ENCODE measurements at regions not wholly inside any gene's neighbourhood (a gene's known extent, or its start where the extent isn't known, plus 50 kb on each side); places are given as distances from the start of the nearest gene placed in this dataset.

DNA sequence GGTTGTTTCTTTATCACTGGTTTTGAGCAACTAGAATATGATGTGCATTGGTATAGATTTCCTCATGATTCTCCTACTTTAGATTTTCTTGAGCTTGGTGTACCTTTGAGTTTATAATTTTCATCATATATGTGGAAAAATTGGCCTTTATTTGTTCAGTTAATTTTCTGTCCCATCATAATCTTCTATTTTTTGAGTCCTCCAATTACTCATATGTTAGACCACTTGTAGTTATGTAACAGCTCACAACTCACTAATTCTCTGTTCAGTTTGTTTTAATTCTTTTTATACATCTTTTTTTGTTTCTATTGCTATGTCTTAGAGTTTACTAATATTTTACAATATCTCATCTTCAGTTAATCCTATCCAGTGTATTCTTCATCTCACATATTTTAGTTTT is 81.3 kb upstream of the LAMA2 start:
- no peak overlapping the region for H3K4me3 ChIP-seq (ENCODE audit: low read length)
- H3K79me2 ChIP-seq (ENCODE audit: low read length) = no peaks in the 10 kb centered on the region
- no peaks in the 10 kb centered on the region for H3K36me3 ChIP-seq (ENCODE audit: insufficient read depth, low read length)
- no peaks in the 10 kb centered on the region for H4K20me1 ChIP-seq (ENCODE audit: insufficient read depth, low read depth, low read length)
- H3K9me3 ChIP-seq (ENCODE audit: low read length) = peaks cover 4% of the 10 kb centered on the region; the same call in 1 of the 2 replicates
- no peaks in the 10 kb centered on the region for H3K4me1 ChIP-seq (ENCODE audit: low read length)
- H3K4me2 ChIP-seq (ENCODE audit: low read depth, low read length, poor library complexity, severe bottlenecking) = no peak overlapping the region
- H3K9ac ChIP-seq (ENCODE audit: low read length) = no peak overlapping the region
- DNase-seq = no peak
- H3K27ac ChIP-seq (ENCODE audit: low read length) = no peak overlapping the region
- H3K27me3 ChIP-seq (ENCODE audit: low read length) = no peaks in the 10 kb centered on the region
- no peak overlapping the region for H2AFZ ChIP-seq (ENCODE audit: low read length)
- H3K9me2 ChIP-seq (replicated peaks; ENCODE audit: insufficient read depth, low read length) = no peaks in the 10 kb centered on the region; the same call in 1 of the 2 replicates

DNA sequence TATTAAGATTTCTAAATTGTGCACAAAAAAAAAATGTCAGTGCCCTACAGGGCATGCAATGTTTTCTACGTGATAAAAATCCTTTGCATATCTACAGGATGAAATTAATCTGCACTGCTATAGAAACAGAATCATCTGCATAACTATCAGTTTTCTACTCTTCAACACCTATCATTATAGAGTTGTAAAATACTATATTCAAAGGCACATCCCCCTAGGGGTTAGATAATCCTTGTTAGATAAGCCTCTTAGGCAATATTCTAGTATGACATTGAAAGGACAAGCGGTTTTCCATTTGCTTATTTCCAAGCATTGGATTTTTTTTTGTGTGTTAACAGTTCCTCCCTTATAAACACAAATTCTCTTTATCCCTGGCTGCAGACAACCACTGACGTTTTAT is 98.7 kb upstream of the LAMA2 start:
- H3K79me2 ChIP-seq (ENCODE audit: low read length) = no peaks in the 10 kb centered on the region

DNA sequence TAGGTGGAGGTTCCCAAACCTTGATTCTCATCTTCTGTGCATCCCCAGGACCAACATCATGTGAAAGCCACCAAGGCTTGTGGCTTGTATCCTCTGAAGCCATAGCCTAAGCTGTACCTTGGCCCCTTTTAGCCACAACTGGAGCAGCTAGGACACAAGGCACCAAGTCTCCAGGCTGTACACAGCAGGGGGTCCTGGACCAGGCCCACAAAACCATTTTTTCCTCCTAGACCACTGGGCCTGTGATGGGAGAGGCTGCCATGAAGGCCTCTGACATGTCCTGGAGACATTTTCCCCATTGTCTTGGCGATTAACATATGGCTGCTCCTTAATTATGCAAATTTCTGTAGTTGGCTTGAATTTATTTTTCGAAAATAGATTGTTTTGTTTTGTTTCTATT is 114.8 kb upstream of the LAMA2 start:
- peaks cover 16% of the 10 kb centered on the region for H3K9me3 ChIP-seq (ENCODE audit: low read length)
- H3K27me3 ChIP-seq (ENCODE audit: low read length) = no peaks in the 10 kb centered on the region
- H3K9me2 ChIP-seq (replicated peaks; ENCODE audit: insufficient read depth, low read length) = no peaks in the 10 kb centered on the region
- H3K4me1 ChIP-seq (ENCODE audit: low read length) = no peaks in the 10 kb centered on the region
- H4K20me1 ChIP-seq (ENCODE audit: insufficient read depth, low read depth, low read length) = no peaks in the 10 kb centered on the region
- no peak overlapping the region for H3K9ac ChIP-seq (ENCODE audit: low read length)
- no peaks in the 10 kb centered on the region for H3K36me3 ChIP-seq (ENCODE audit: insufficient read depth, low read length)
- H3K4me2 ChIP-seq (ENCODE audit: low read depth, low read length, poor library complexity, severe bottlenecking) = no peak overlapping the region
- no peak for DNase-seq
- H3K4me3 ChIP-seq (ENCODE audit: low read length) = no peak overlapping the region
- no peaks in the 10 kb centered on the region for H3K79me2 ChIP-seq (ENCODE audit: low read length)
- H3K27ac ChIP-seq (ENCODE audit: low read length) = no peak overlapping the region
- no peak overlapping the region for H2AFZ ChIP-seq (ENCODE audit: low read length)

More for the DNA sequence above, 98.7 kb upstream of the LAMA2 start:
- Histone ChIP-seq H3K9me2 (replicated peaks; ENCODE audit: insufficient read depth, low read length) (no peaks in the 10 kb centered on the region), H3K36me3 (ENCODE audit: insufficient read depth, low read length) (no peaks in the 10 kb centered on the region), H2AFZ (ENCODE audit: low read length) (no peak overlapping the region), H3K4me3 (ENCODE audit: low read length) (no peak overlapping the region), H3K4me1 (ENCODE audit: low read length) (no peaks in the 10 kb centered on the region), H3K27ac (ENCODE audit: low read length) (no peak overlapping the region), H3K9me3 (ENCODE audit: low read length) (peaks cover 5% of the 10 kb centered on the region; the same call in 1 of the 2 replicates), H3K4me2 (ENCODE audit: low read depth, low read length, poor library complexity, severe bottlenecking) (no peak overlapping the region), H3K27me3 (ENCODE audit: low read length) (no peaks in the 10 kb centered on the region), H4K20me1 (ENCODE audit: insufficient read depth, low read depth, low read length) (no peaks in the 10 kb centered on the region), H3K9ac (ENCODE audit: low read length) (no peak overlapping the region)
- no peak for DNase-seq

DNA sequence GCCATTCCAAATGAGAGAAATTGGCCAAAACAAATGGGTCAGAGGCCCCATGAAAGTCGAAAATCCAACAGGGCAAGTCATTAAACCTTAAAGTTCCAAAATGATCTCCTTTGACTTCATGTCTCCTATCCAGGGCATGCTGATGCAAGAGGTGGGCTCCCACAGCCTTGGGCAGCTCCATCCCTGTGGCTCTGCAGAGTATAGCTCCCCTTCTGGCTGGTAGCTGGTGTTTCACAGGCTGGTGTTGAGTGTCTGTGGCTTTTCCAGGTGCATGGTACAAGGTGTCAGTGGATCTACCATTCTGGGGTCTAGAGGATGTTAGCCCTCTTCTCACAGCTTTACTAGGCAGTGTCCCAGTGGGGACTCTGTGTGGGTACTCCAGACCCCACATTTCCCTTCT is 115.2 kb upstream of the LAMA2 start:
- Histone ChIP-seq H3K4me3 (ENCODE audit: low read length) (no peak overlapping the region), H3K4me1 (ENCODE audit: low read length) (no peaks in the 10 kb centered on the region), H4K20me1 (ENCODE audit: insufficient read depth, low read depth, low read length) (no peaks in the 10 kb centered on the region), H3K27me3 (ENCODE audit: low read length) (no peaks in the 10 kb centered on the region), H3K27ac (ENCODE audit: low read length) (no peak overlapping the region), H3K4me2 (ENCODE audit: low read depth, low read length, poor library complexity, severe bottlenecking) (no peak overlapping the region), H3K9me3 (ENCODE audit: low read length) (peaks cover 16% of the 10 kb centered on the region), H2AFZ (ENCODE audit: low read length) (no peak overlapping the region), H3K36me3 (ENCODE audit: insufficient read depth, low read length) (no peaks in the 10 kb centered on the region), H3K9me2 (replicated peaks; ENCODE audit: insufficient read depth, low read length) (no peaks in the 10 kb centered on the region), H3K9ac (ENCODE audit: low read length) (no peak overlapping the region), H3K79me2 (ENCODE audit: low read length) (no peaks in the 10 kb centered on the region)
- DNase-seq = no peak

DNA sequence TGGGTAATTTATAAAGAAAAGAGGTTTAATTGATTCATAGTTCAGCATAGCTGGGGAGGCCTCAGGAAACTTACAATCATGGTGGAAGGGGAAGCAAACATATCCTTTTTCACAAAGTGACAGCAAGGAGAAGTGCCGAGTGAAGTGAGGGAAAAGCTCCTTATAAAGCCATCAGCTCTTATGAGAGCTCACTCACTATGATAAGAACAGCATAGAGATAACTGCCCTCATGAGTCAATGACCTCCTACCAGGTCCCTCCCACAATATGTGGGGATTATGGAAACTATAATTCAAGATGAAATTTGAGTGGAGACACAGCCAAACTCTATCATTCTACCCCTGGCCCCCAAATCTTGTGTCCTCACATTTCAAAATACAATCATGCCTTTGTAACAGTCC is 115.8 kb upstream of the LAMA2 start:
- no peaks in the 10 kb centered on the region for H3K79me2 ChIP-seq (ENCODE audit: low read length)
- H3K4me2 ChIP-seq (ENCODE audit: low read depth, low read length, poor library complexity, severe bottlenecking) = no peak overlapping the region
- H3K9me2 ChIP-seq (replicated peaks; ENCODE audit: insufficient read depth, low read length) = no peaks in the 10 kb centered on the region
- H3K9me3 ChIP-seq (ENCODE audit: low read length) = peaks cover 17% of the 10 kb centered on the region
- no peak overlapping the region for H2AFZ ChIP-seq (ENCODE audit: low read length)
- H3K36me3 ChIP-seq (ENCODE audit: insufficient read depth, low read length) = no peaks in the 10 kb centered on the region
- no peak for DNase-seq
- H4K20me1 ChIP-seq (ENCODE audit: insufficient read depth, low read depth, low read length) = no peaks in the 10 kb centered on the region
- H3K4me1 ChIP-seq (ENCODE audit: low read length) = no peaks in the 10 kb centered on the region
- no peak overlapping the region for H3K9ac ChIP-seq (ENCODE audit: low read length)
- H3K4me3 ChIP-seq (ENCODE audit: low read length) = no peak overlapping the region
- no peak overlapping the region for H3K27ac ChIP-seq (ENCODE audit: low read length)
- no peaks in the 10 kb centered on the region for H3K27me3 ChIP-seq (ENCODE audit: low read length)

DNA sequence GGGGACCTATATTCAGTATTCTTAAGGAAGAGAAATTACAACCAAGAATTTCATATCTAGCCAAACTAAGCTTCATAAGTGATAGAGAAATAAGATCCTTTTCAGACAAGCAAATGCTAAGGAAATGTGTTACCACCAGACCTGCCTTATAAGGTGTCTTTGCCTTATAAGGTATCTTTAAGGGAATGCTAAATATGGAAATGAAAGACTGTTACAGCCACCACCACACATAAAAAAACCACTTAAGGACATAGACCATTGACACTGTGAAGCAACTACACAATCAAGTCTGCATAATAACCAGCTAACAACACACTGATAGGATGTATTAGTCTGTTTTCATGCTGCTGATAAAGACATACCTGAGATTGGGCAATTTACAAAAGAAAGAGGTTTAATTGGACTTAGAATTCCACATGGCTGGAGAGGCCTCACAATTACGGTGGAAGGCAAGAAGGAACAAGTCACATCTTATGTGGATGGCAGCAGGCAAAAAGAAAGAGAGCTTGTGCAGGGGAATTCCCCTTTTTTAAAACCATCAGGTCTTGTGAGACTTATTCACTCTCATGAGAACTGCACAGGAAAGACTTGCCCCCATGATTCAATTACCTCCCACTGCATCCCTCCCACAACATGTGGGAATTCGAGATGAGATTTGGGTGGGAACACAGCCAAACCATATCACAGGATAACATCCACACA is 119.2 kb upstream of the LAMA2 start:
- H3K4me2 ChIP-seq (ENCODE audit: low read depth, low read length, poor library complexity, severe bottlenecking) = no peak overlapping the region
- H3K79me2 ChIP-seq (ENCODE audit: low read length) = no peaks in the 10 kb centered on the region
- no peaks in the 10 kb centered on the region for H3K36me3 ChIP-seq (ENCODE audit: insufficient read depth, low read length)
- no peak overlapping the region for H3K9ac ChIP-seq (ENCODE audit: low read length)
- H3K9me2 ChIP-seq (replicated peaks; ENCODE audit: insufficient read depth, low read length) = no peaks in the 10 kb centered on the region
- no peak overlapping the region for H3K4me3 ChIP-seq (ENCODE audit: low read length)
- no peak overlapping the region for H2AFZ ChIP-seq (ENCODE audit: low read length)
- no peak for DNase-seq
- no peaks in the 10 kb centered on the region for H3K27me3 ChIP-seq (ENCODE audit: low read length)
- H4K20me1 ChIP-seq (ENCODE audit: insufficient read depth, low read depth, low read length) = no peaks in the 10 kb centered on the region
- H3K9me3 ChIP-seq (ENCODE audit: low read length) = peaks cover 15% of the 10 kb centered on the region
- H3K4me1 ChIP-seq (ENCODE audit: low read length) = no peaks in the 10 kb centered on the region
- H3K27ac ChIP-seq (ENCODE audit: low read length) = no peak overlapping the region

DNA sequence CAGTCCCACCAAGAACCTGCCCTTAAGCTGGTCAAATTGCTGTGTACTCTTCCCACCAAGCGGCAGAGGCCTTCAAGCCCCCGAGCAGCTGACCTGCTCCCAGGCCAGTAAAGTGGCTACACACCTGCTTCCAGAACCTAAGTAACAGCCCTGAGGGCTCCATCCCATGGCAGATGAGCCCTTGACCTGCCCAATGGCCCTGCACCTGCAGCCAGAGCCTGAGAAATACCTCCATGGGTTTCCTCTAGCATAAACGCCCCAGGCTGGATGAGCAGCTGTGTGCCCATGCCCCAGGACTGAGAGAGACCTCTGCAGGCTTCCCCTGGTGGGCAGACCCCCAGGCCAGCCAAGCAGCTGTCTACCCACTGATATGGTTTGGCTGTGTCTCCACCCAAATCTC is 123.0 kb upstream of the LAMA2 start:
- no peaks in the 10 kb centered on the region for H3K27me3 ChIP-seq (ENCODE audit: low read length)
- H3K4me3 ChIP-seq (ENCODE audit: low read length) = no peak overlapping the region
- H3K9me2 ChIP-seq (replicated peaks; ENCODE audit: insufficient read depth, low read length) = no peaks in the 10 kb centered on the region
- H3K9me3 ChIP-seq (ENCODE audit: low read length) = peaks cover 11% of the 10 kb centered on the region
- no peak overlapping the region for H3K4me2 ChIP-seq (ENCODE audit: low read depth, low read length, poor library complexity, severe bottlenecking)
- H3K36me3 ChIP-seq (ENCODE audit: insufficient read depth, low read length) = no peaks in the 10 kb centered on the region
- H3K9ac ChIP-seq (ENCODE audit: low read length) = no peak overlapping the region
- no peak overlapping the region for H2AFZ ChIP-seq (ENCODE audit: low read length)
- H4K20me1 ChIP-seq (ENCODE audit: insufficient read depth, low read depth, low read length) = no peaks in the 10 kb centered on the region
- H3K79me2 ChIP-seq (ENCODE audit: low read length) = no peaks in the 10 kb centered on the region
- no peaks in the 10 kb centered on the region for H3K4me1 ChIP-seq (ENCODE audit: low read length)
- DNase-seq = no peak
- H3K27ac ChIP-seq (ENCODE audit: low read length) = no peak overlapping the region

DNA sequence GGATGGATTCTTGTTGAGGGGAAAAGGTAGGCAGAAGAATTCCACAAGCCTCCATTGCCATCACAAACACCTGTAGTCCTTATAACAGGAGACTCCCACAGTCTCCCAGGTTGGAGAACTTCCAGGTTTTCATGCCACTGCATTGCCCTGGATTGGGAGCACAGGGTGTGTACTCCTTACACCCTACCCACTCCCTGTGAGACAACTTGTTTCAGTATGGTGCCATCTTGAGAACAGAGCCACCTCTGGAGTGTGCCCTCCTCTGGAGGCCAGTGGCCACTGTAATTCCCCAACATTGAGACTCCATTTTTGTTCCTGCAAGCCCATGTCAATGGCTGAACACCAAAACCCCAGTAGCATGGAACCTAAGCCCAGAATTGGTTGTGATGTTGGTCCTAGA is 123.5 kb upstream of the LAMA2 start:
- Histone ChIP-seq H3K27ac (ENCODE audit: low read length) (no peak overlapping the region), H3K36me3 (ENCODE audit: insufficient read depth, low read length) (no peaks in the 10 kb centered on the region), H2AFZ (ENCODE audit: low read length) (no peak overlapping the region), H3K79me2 (ENCODE audit: low read length) (no peaks in the 10 kb centered on the region), H3K4me2 (ENCODE audit: low read depth, low read length, poor library complexity, severe bottlenecking) (no peak overlapping the region), H3K9me3 (ENCODE audit: low read length) (peaks cover 14% of the 10 kb centered on the region), H3K4me1 (ENCODE audit: low read length) (no peaks in the 10 kb centered on the region), H3K27me3 (ENCODE audit: low read length) (no peaks in the 10 kb centered on the region), H3K9ac (ENCODE audit: low read length) (no peak overlapping the region), H4K20me1 (ENCODE audit: insufficient read depth, low read depth, low read length) (no peaks in the 10 kb centered on the region), H3K9me2 (replicated peaks; ENCODE audit: insufficient read depth, low read length) (no peaks in the 10 kb centered on the region), H3K4me3 (ENCODE audit: low read length) (no peak overlapping the region)
- no peak for DNase-seq
